Sigmoid colon (tissue), 3 donors: ENCODE measurements at regions not wholly inside any gene's neighbourhood (a gene's known extent, or its start where the extent isn't known, plus 50 kb on each side); places are given as distances from the start of the nearest gene placed in this dataset.

Experiments used
- POLR2A ChIP-seq, 2 donors: fragments of 450-650 bp; IDR thresholded peaks; one replicate each; pipeline ENCODE4 v1.6.1; 2016; ENCODE audit warnings: antibody characterized with exemption in 2 of 2, mild to moderate bottlenecking in 2 of 2, moderate library complexity in 2 of 2
- TF ChIP-seq, protein P1 (sequence below), 4 experiments: fragments of 450-650 bp in 3 of 4; fragments of 200-600 bp in 1 of 4; IDR thresholded peaks; one replicate each; pipeline ENCODE4 v1.5.1; 2016 to 2019; ENCODE audit warnings: antibody characterized with exemption in 4 of 4, mild to moderate bottlenecking in 3 of 4, moderate library complexity in 2 of 4

DNA sequence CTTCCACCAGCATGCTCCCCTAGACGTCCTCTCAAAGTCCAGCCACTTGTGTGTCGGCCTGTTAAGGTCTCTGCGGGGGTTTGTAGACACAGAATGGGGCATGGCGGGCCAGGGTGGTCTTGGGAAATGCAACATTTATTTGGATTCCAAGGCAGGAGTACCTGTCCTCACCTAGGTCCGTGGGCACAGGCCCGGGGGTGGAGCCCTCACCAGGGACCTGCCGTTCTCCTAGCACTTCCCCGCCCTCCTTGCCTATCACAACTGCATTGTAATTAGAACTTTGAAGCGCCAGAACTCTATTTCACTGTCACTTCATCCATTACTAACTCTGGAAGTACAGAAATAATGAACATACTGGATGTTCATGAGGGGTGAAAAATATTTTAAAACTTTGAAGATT is 268.3 kb upstream of the ACTBL2 start:
- TF ChIP-seq POLR2A (IDR thresholded peaks at IDR 0.05): no peak
- TF ChIP-seq, protein P1, sequence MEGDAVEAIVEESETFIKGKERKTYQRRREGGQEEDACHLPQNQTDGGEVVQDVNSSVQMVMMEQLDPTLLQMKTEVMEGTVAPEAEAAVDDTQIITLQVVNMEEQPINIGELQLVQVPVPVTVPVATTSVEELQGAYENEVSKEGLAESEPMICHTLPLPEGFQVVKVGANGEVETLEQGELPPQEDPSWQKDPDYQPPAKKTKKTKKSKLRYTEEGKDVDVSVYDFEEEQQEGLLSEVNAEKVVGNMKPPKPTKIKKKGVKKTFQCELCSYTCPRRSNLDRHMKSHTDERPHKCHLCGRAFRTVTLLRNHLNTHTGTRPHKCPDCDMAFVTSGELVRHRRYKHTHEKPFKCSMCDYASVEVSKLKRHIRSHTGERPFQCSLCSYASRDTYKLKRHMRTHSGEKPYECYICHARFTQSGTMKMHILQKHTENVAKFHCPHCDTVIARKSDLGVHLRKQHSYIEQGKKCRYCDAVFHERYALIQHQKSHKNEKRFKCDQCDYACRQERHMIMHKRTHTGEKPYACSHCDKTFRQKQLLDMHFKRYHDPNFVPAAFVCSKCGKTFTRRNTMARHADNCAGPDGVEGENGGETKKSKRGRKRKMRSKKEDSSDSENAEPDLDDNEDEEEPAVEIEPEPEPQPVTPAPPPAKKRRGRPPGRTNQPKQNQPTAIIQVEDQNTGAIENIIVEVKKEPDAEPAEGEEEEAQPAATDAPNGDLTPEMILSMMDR (IDR thresholded peaks at IDR 0.05): no peak
